Left cardiac atrium (tissue), 4 donors: ENCODE measurements at regions not wholly inside any gene's neighbourhood (a gene's known extent, or its start where the extent isn't known, plus 50 kb on each side); places are given as distances from the start of the nearest gene placed in this dataset.

Source experiments
- ATAC-seq, 2 donors: fragments of 200-7000 bp; cut with Tn5 transposase; one replicate each; pipeline ENCODE4 v1.9.1; 2020; ENCODE audit warnings: mild to moderate bottlenecking in 2 of 2, moderate library complexity in 2 of 2
- DNase-seq: peaks from one replicate; pipeline ENCODE4 v3.0.0-alpha.2; 2020
- intact Hi-C, 2 donors: fragments of 100-400 bp; cut with DNase I; formaldehyde crosslinking; loops; one replicate each; pipeline versions ENCODE4 v1.14.1 to v1.15.1; 2022 to 2023
- donor health status: DM: no; HTN: yes; CAD: no.
- donor health status: DM: no; HTN: yes; CAD: no; lungs with severe emphysema.
- donor health status: DM: yes; HTN: yes; CAD: no.
- donor health status: Dilated cardiomyopathy.

DNA sequence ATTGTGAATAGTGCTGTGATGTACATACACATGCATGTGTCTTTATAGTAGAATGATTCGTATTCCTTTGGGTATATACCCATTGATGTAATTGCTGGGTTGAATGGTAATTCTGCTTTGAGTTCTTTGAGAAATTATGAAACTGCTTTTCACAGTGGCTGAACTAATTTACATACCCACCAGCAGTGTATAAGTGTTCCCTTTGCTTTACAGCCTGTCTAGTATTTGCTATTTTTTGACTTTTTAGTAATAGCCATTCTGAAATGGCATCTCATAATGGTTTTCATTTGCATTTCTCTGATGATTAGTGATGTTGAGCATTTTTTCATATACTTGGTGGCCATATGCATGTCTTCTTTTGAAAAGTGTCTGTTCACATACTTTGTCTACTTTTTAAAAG is 54.5 kb upstream of the FAM78B start:
- ATAC-seq = no peak
- no peak for DNase-seq
- intact Hi-C loops = no loop called here

DNA sequence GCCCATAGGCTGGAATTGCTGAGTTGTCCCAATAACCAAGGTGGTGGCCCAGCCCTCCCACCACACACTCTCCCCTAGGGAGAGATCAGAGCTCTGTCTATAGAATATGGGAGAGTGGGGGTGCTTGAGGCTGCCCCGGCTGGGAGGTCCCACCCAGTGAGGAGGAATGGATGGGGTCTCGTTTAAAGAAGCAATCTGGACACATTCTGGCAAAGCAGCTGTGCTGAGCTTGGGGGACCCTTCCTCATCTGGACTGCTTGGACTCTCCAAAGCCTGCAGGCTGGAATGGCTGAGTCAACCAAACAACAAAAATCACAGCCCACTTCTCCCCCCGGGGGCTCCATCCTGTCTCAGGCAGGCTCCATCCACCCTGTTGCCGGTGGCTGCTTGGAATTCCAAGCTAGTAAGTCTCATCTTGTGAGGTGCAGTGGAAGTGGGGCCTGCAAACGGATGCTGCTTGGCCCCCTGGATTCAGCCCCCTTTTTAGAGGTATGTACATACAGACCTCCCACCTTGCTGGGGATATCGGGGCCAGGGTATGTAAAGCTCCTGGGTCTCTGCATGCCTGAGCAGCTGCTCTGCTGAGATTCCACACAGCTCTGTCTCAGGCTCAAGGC is 67.1 kb upstream of the FAM78B start:
- DNase-seq (no peak), ATAC-seq (no peak)
- intact Hi-C loops = no loop called here

DNA sequence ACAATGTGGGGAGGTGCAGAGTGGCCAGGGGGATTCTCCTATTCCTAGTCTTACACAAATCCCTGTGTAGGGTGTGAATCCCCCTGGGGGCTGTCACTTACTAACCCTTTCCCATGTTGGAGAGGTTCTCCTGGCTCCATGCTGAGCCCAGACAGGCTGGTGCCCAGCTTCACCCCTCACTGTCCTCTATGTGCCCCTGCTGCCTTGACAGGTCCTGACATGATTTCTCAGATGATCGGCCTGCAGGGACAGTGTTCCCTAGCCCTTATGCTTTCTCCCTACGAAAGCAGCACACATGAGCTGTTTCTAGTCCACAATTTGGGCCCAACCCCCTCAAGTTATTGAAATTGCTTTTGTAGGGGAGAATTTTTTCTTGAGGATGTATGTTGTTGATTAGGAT is 68.9 kb upstream of the FAM78B start:
- intact Hi-C loops = no loop called here
- ATAC-seq (no peak), DNase-seq (no peak)

DNA sequence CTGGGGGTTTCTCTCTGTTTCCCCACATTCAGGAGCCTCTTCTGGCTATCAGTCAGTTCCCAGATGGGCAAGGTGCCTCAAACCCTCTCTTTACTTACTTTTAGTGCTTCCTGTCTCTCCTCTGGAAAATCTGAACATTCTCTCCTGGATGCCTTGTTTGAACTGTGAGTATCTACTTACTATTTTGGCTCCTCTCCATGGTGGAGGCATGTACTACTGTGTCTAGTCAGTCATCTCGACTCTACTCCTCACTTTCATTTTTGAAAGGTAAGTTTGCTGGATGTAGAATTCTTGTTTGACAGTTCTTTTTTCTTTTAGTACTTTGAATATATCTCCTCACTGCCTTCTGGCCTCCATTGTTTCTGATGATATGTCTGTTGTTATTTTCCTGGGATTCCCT is 70.9 kb upstream of the FAM78B start:
- intact Hi-C loops = no loop called here
- no peak for ATAC-seq
- DNase-seq = no peak

DNA sequence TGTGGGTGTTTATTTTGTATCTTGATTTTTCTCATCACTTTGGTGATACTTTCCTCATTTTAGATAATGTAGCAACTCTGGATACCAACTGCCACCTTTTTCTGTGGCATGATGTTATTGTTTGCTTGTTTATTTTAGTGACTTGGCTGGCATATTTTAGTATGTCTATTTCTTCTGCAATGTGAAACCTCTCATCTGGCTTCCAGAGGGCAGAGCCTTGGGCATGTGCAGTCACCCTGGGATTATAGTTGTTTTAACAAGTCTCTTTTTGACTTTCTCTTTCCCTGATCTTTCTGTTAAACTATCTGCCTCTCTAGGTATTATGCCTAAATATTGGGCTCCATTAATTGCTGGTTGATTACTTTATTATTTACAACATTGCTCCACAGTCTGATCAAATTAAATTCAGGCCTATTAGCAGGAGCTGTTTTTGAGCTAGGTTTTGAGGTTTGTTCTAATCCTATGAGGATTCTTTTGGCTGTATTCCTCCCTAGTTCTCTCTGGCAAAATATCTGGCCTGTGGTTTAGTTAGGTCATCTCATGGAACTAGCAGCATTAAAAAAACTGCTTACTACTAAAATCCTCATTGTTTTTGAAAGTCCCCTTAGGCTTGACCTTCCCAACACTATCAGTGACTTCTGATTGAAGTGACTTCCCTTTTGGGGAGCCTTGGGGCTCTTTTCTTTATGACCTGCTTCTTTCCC is 86.4 kb upstream of the FAM78B start:
- ATAC-seq (no peak), DNase-seq (no peak)
- intact Hi-C loops = no loop called here

DNA sequence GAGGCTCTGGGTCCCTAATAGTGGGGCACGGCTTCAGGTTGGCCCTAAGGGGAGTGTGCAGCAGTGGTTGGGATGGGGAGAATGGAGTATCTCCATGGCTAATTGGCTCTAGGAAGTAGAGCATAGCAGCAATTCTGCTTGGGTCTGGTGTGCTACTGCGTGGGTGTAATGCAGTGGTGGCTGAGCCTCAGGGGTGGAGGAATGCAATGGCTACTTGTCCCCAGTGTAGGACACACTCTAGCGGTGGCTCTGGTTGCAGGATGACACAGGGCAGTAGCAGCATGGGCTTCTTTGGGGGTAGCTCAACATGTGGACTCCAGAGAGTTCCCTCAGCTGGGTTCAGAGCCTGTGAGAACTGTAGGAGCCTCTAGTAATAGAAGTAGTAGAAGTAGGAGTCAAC is 91.2 kb upstream of the FAM78B start:
- intact Hi-C loops = no loop called here
- ATAC-seq (no peak), DNase-seq (no peak)

DNA sequence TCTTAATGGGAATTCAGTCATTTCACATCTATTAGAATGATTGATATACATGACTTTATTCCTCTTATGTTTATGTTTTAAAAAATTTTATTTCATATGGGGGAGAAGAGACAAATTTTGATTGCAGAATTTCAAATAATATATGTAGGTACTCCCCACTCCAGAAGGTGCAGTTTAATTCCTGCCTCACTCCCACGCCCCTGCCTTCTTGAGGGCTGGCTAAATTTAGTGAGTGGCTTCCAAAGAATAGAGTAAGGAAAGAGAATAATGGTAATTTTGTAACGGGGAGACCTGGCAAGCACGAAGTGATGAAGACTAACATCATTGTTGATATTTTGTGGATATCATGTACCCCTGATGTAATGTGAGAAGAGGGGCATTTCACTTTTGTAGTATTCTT is 94.7 kb upstream of the FAM78B start:
- DNase-seq = no peak
- intact Hi-C loops = no loop called here
- no peak for ATAC-seq

DNA sequence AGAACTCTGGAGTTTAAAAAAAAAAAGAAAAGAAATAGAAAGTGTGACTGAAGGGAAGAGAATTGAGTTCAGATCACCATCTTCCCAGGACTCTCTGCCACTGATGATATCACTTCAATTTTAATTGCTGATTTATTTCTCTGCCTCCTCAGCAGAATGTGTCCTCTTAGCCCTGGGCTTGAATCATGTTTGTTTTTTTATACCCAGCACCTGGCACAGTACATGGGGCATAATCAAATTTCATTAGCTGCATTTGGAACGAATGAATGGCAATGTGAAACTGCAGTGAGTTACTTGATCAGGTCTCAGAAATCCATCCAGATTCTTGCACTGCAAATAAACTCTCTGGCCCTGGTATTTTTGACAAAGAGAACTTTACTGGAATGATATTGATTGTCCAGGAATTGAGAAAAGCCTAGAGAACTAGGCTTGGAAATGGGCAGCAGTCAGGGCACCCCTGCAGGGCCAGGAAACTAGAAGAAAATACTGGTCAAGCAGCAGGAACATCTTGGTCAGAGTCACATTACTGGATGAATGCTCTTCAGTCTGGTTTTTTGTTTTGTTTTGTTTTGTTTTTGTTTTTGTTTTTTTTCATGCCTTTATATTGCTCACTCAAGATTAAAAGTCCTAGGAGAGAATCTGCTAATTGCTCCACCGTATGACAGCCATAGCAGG is 103.8 kb upstream of the FAM78B start:
- intact Hi-C loops = no loop called here
- DNase-seq (no peak), ATAC-seq (no peak)

DNA sequence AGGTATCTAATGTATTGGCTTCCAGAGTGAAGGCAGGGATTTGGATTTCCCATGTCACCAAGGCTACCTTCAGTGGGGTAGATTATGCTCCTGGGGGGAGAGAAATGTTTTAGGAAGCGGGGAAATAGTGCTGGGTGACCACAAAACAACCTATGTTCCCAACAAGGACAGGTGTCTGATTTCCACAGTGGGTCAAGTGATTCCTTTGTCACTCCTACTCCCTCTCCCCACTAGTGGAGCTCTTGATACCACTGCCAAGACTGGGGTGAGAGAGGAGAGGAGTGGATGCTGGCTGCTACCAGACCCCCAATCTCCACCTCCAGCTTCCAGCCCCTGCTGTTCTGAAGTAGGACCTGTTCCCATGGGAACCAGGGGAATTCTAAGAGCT is 104.3 kb upstream of the FAM78B start:
- intact Hi-C loops = no loop called here
- ATAC-seq = no peak
- no peak for DNase-seq

DNA sequence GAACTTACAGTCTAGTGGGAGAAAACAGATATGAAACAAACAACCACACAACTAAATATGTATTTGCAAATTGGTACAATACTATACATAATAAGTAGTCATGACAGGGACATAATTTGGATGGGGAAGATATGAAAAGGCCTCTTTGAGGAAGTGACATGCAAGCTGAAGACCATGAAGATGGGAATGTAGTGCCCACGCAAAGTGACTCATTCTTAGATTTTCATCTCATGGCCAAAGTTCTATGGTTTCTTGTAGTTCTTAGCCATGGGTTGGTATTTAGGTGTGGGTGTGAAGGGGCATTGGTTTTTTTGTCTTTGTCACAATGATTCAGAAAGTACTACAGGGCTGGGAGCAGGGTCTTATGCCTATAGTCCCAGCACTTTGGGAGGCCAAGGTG is 105.4 kb upstream of the FAM78B start:
- DNase-seq (no peak), ATAC-seq (no peak)
- intact Hi-C loops = no loop called here

DNA sequence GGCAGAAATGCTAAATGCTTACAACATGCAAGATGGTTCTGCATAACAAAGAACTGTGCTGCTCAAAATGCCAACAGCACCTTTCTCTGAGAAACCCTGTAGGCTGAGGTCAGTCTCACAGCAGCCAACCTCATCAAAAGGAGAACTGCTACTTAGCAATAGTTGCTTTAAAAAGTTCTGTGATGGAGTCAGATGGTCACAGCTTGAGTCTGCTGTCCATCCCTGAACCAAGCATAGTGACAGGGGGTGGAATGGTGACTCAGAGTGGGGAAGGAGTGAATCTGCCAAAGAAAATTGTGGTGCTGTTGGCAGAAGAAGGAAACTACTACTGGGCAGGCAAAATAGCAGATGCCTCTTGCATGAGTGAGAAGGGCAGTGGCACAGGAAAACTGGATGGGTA is 106.0 kb upstream of the FAM78B start:
- DNase-seq = no peak
- intact Hi-C loops = no loop called here
- ATAC-seq = peak in 1 of 2 donors; percentile 80

DNA sequence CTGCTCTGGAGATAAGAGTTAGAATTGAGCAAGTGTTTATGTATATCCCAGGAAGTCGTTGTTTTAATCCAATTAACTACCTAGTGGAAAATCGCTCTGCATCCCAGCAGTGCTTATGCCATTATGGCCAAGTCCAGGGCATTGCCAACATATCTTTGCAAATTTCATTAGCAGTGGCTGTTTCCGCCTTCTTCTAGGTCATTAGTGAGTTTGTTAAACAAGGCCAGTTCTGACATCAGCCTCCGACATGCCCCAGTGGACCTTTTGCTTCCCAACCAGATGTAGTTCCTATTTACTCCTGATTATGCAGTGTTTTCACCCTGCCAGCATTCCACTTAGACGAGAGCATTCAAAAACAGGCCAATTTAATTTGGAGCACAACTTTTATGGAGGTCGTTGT is 106.8 kb upstream of the FAM78B start:
- ATAC-seq (no peak), DNase-seq (no peak)
- intact Hi-C loops = no loop called here

DNA sequence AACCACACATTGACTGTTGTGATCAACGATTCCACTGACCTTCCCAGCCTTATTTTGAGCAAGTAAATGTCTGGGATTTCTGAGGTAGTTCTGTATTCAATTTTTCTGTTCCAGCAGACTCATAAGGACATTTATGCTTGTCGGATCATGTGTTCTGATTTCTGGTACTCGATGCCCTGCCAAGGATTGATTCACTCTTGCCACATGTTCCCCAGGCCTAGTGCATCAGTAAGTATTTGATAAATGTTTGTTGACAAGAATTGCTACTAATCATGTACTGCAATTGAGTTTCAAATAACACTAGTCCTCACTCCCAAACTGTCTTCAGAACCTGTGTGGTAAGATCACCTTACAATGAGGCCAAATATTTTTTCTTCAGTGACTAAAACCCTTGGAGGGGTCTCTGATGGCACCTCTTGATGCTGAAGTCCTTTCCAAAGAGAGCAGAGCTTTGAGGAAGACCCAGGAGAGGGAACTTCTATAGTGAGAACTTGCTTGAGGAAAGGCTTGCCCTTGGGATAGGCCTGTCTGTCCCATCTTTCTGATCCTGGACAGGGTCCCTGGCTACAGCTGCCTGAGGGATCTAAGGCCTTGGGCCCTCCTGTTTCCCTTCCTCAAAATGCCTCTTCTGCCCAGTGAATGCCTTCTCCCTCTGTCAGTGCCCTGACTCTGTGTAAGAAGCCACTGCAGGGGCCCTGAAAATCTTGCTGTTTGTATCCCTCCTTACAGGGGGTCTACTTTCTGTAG is 115.8 kb upstream of the FAM78B start:
- intact Hi-C loops = no loop called here
- no peak for ATAC-seq
- DNase-seq = no peak

DNA sequence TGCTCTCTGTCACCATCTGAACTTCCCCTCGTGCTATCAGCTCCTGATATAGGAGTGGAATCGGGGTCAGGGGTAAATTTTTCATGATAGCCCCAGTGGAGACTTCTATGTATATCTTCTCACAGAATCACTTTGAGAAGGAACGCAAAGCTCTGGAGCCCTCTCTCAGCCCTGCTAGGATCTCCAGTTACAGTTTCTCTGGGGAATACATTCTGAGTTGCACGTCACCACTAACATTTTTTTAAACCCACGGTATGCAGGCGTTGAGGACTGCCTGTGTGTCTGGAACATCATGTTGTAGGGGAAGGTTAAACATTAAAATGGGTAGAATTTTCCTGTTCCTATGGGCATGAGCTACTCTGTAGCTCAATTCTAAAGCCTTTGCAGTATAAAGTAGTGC is 116.4 kb upstream of the FAM78B start:
- intact Hi-C loops = no loop called here
- DNase-seq = no peak
- ATAC-seq = peak in 1 of 2 donors; percentile 49

DNA sequence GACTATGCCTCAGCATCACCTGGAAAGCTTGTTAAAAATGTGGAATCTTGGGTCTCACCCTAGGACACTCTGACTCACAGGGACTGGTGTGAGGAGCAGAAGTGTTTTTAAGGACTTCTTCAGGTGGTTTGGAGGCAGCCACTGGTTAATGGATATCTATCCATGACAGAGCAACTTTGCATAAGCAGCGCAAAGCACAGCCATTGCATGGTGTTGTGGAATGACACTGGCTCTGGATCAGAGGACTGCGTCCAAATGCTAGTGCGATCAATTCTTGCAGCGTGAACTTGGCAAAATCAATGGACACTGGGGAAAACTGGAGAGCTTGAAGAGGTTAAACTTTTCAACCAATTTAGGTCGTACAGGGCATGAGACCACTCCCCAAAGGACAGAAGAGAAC is 116.8 kb upstream of the FAM78B start:
- DNase-seq (no peak), ATAC-seq (no peak)
- intact Hi-C loops = no loop called here

DNA sequence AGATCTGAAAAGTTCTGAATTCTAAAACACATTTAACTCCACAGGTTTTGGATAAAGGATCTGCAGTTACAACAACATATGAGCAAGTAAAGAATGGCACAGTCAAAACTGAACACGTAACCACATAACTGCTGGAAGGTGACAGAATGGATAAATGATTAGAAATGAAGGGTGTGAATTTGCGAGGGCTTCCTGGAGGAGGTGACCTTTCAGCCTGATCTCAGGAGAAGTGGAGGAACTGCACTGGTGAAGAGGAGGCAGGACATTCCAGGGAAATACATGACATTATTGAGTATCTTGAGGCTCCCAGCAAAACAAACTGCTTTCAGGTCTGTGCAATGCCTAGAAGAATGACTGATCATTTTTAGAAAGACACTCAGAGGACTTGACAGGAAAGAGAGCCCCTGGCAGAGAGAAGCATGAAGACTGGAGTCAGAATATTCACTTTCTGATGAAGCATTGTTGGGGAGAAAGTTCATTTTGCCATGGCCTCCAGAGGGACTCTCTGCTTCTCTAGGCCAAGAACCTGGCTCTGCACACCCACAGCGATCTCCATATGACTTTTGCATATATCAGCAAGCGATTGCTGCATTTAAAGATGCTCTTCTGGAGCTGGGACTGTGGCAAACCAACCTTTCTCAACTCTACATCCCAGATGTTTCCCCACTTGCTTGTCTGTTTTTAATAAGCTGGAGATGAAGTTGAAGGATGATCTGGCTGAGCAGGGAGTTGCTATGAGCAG is 122.7 kb upstream of the FAM78B start:
- DNase-seq (no peak), ATAC-seq (no peak)
- intact Hi-C loops = no loop called here

DNA sequence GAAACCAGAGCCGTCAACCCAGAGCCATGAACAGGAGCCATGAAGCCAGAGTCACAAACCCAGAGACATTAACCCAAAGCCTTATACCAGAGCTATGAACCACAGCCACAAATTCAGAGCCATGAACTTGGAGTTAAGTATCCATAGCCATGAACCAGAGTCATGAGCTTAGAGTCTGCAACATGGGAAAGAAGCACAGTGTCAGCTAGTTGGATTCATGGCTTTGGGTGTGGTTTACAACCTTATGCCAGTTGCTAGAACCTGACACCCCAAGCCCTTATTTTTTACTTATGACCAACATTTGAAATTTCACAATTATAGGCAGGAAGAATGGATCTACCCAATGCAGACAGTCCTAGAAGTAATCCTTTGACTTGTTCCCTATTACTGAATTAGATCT is 128.9 kb upstream of the FAM78B start:
- ATAC-seq (no peak), DNase-seq (no peak)
- intact Hi-C loops = no loop called here

DNA sequence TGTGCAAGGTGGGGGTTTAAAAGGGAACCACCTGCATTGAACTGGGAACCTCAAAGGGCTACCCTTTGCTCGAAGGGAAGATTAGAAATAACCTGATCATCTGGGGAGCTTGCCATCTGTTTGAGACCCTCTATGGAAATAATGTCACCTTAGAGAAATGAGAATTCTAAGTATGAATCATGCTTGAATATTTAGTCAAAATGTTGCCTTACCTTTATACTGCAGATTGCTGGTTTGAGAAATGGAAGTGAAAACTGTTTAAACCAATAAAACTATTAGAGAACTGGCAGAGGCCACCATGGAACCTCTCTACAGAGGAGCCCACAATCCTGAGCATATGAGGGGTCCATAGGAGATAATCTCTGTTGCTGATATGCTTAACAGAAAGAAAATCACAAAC is 131.2 kb upstream of the FAM78B start:
- DNase-seq (no peak), ATAC-seq (no peak)
- intact Hi-C loops = no loop called here

DNA sequence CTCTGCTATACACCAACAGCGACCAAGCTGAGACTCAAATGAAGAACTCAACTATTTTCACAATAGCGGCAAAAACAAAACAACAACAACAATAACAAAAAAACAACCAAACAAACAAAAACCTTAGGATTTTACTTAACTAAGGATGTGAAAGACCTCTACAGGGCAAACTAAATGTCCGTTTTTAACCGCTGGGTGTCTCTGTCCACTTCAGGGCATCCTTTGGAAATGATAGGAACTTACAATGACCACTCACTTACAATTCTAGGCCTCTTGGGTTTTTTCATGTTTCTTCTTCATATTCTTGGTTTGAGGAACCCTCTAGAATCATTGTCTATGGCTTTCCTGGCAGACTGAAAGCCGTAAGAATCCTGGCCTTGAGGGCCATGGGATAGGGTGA is 134.0 kb upstream of the FAM78B start:
- ATAC-seq = no peak
- intact Hi-C loops = no loop called here
- DNase-seq = no peak
